GM19438 (cell line): ENCODE measurements at regions not wholly inside any gene's neighbourhood (a gene's known extent, or its start where the extent isn't known, plus 50 kb on each side); places are given as distances from the start of the nearest gene placed in this dataset.
"Not testable (repeated sequence)": the region's sequence is repeated elsewhere in the genome, so short reads cannot be mapped to it uniquely, and the experiment has no call there.

ENCODE experiments used
- ATAC-seq: cut with Tn5 transposase; IDR thresholded peaks from one replicate; pipeline ENCODE4 v1.9.1; 2021; ENCODE audit warnings: low read depth; ENCODE audit not compliant: unreplicated experiment

- ATAC-seq: not testable (repeated sequence)
Observed at GRCh38 chr4:183044924-183045640, 54.0 kb upstream of the WWC2 start.

DNA sequence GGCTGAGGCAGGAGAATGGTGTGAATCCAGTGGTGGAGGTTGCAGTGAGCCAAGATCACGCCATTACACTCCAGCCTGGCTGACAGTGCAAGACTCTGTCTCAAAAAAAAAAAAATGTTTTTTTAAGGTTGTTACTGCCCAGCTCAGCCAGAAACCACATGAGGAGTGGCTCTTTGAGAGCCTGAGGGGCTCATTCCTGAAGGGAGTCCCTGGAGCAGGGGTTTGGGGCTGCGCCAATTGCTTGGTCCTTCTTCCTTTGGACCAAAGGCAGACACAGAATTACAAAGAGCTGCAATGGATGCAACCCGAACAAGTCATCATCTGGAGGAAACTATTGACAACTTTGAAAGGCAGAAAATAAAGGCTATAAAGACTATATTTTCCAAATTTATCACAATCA lies 60.6 kb upstream of the WWC2 start:
- ATAC-seq: no peak

DNA sequence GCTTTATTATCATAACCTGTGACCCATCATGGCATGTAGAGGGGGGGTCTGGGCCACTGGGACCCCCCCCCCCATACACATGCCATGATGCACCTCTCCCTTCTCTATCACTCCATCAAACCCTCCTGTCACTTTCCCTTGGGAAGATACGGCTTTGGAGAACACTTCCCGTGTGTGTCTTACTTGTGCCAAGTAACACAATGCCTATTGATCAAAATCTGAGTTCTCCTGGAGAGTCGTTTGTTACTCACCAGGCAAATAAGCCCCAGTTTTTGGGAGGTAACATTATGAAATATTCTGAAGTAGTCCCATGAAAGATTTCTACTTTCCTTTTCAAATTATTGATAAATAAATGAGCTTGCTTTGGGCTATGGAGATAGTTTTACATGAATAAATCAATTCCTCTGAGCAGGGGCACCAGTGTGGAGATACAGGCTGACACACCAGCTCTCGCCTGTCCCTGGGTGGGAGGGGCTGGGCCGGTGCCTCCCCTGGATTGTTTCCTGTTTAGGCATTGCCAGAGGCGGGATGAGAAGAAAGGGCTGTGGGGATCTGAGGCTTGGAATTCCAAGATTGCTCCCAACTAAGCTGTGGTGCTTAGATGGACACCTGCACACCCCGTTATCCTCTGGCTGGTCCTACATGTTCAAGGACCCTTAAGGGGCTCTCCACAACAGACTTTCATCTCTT lies 63.2 kb upstream of the WWC2 start:
- ATAC-seq: no peak

DNA sequence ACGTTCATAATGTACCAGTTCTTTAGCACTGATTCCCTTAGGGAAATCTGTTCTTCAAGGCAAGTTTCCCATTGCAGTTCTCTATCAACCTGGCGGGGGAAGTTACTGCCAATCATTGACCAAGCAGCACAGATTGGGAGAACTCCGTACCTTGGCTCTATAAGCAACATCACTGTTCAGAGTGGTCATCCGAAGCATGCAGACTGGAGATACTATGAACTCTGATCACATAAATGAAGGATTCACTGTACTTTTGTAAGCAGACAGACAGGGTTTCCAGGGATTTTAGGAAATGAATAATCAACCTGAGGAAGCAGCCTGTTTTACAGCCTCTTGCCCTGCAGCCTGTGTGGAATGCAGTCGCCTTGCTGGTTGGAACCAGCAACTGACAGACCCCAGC lies 63.8 kb upstream of the WWC2 start:
- no peak for ATAC-seq

GRCh38 chr4:183030823-183031222 lies 68.2 kb upstream of the WWC2 start:
- ATAC-seq: no peak

- ATAC-seq: no peak
Observed at GRCh38 chr4:183030309-183030708, 68.7 kb upstream of the WWC2 start.

DNA sequence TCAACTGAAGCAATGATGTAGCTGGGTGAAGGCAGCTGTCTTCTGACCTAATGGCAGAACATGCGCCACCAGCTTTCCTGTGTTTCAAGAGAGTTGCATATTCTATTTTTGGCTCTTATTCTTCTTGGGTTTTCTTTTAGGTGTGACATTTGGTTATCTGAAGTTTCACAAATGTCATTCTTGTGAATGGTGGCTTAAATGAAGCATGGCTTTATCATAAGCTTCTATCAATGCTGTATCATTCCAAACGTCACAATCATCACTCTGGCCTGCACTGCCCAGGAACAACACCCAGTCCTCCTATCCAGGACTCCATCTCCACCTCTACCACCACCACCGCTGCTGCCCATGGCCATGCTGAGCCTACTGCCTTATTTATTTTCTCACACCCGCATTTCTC lies 69.7 kb upstream of the WWC2 start:
- ATAC-seq: no peak

DNA sequence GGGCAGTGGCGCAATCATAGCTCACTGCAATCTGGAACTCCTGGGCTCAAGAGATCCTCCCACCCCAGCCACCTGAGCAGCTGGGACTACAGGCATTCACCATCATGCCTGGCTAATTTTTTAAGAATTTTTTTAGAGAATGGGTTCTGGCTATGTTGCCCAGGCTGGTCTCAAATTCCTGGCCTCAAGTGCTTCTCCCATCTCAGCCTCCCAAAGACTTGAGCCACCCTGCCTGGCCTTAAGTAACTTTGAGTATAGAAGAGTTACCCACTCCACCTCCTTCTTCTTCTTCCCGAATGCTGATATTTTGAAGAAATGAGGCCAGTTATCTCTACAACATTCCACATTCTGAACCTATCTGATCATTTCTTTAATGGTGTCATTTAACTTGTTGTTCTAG lies 72.4 kb upstream of the WWC2 start:
- ATAC-seq: no peak

DNA sequence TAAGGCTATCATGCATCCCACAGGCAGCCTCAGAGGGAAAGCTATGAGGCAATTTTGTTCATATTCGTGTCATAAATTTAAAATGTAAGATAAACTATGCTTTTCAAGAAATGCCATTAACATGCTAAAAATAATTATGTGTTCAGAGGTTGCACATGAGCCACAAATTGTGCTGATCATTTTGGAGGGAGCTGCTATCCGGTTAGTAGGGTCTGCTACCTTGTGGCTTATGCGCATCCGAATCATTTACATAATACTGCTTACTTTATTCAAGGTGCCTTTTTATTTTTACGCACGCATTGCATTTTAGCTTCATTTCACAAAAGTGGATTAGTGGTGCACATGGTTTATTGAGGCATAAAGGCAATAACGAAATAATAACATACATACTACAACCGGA lies 76.4 kb upstream of the WWC2 start:
- ATAC-seq: no peak

DNA sequence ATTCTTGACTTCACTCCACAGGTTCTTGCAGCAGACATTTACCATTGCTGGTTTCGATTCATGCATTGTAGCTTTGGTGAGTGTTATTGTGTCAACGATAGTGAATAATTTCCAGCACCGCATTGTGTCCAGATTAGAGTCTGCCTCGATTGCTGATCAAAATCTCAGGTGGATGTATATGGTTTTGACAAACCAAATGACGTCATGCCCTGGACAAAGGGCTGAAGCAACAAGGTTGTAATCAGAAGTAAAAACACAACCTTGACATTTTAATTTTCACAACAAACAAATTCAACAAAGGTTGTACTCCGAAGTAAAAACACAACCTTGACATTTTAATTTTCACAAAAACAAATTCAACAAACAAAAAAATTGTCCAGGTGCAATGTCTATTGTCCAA lies 81.1 kb upstream of the WWC2 start:
- no peak for ATAC-seq

- no peak for ATAC-seq
Observed at GRCh38 chr4:183014361-183015084, 84.5 kb upstream of the WWC2 start.

- no peak for ATAC-seq
Observed at GRCh38 chr4:183013730-183014002, 85.4 kb upstream of the WWC2 start.

- ATAC-seq: no peak
Observed at GRCh38 chr4:183012879-183013729, 86.0 kb upstream of the WWC2 start.

- no peak for ATAC-seq
Observed at GRCh38 chr4:183011213-183011907, 87.7 kb upstream of the WWC2 start.

- no peak for ATAC-seq
Observed at GRCh38 chr4:183008492-183008891, 90.6 kb upstream of the WWC2 start.

- not testable (repeated sequence) for ATAC-seq
Observed at GRCh38 chr4:183004370-183004769, 87.2 kb upstream of the DCTD start.

GRCh38 chr4:182994171-182994570 lies 77.0 kb upstream of the DCTD start:
- ATAC-seq: no peak

GRCh38 chr4:182978152-182978827 lies 61.1 kb upstream of the DCTD start:
- peak; percentile 70 for ATAC-seq

- no peak for ATAC-seq
Observed at GRCh38 chr4:182975806-182976205, 58.6 kb upstream of the DCTD start.

- no peak for ATAC-seq
Observed at GRCh38 chr4:182973941-182974340, 56.8 kb upstream of the DCTD start.
